Fibroblast of mammary gland (primary cell): ENCODE measurements at regions not wholly inside any gene's neighbourhood (a gene's known extent, or its start where the extent isn't known, plus 50 kb on each side); places are given as distances from the start of the nearest gene placed in this dataset.

Experiments
- DNase-seq: peaks from one replicate; pipeline ENCODE4 v3.0.0-alpha.2; 2010; ENCODE audit warnings: low read depth
- H3K4me3 ChIP-seq: 2 replicates; pipeline ENCODE4 v1.5.1; 2011; ENCODE audit warnings: low read depth, mild to moderate bottlenecking, low read length, moderate library complexity; ENCODE audit not compliant: control insufficient read depth
- TF ChIP-seq, protein P1 (sequence below): conservative IDR thresholded peaks from 2 replicates; pipeline ENCODE4 v1.5.1; 2011; ENCODE audit warnings: low read depth, low read length, inconsistent platforms; ENCODE audit not compliant: control insufficient read depth, insufficient read depth

DNA sequence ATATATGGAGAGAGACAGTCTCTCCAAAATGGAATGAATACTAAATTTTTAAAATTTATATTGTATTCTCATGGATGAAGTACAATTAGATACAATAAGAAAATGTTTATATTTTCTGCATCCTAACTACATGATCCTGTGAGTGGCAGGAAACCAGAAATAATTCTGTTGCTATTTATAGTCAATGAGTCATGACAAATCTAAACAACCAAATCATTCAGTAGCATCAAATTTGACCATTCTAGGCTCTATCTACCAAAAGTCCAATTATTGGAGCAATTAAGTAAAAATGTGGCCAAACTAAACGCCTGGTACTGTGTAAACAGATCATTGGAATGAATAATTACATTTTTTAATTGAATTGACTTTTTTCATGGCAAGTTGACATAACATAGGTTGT, 959.8 kb downstream of the EPHA7 start:
- no peak overlapping the region for H3K4me3 ChIP-seq
- TF ChIP-seq, protein P1, sequence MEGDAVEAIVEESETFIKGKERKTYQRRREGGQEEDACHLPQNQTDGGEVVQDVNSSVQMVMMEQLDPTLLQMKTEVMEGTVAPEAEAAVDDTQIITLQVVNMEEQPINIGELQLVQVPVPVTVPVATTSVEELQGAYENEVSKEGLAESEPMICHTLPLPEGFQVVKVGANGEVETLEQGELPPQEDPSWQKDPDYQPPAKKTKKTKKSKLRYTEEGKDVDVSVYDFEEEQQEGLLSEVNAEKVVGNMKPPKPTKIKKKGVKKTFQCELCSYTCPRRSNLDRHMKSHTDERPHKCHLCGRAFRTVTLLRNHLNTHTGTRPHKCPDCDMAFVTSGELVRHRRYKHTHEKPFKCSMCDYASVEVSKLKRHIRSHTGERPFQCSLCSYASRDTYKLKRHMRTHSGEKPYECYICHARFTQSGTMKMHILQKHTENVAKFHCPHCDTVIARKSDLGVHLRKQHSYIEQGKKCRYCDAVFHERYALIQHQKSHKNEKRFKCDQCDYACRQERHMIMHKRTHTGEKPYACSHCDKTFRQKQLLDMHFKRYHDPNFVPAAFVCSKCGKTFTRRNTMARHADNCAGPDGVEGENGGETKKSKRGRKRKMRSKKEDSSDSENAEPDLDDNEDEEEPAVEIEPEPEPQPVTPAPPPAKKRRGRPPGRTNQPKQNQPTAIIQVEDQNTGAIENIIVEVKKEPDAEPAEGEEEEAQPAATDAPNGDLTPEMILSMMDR = no peak
- no peak for DNase-seq

- H3K4me3 ChIP-seq = no peak overlapping the region
- no peak for DNase-seq
- TF ChIP-seq, protein P1 = no peak
These were observed 973.3 kb downstream of the EPHA7 start for GRCh38 chr6:92446052-92446451.

DNA sequence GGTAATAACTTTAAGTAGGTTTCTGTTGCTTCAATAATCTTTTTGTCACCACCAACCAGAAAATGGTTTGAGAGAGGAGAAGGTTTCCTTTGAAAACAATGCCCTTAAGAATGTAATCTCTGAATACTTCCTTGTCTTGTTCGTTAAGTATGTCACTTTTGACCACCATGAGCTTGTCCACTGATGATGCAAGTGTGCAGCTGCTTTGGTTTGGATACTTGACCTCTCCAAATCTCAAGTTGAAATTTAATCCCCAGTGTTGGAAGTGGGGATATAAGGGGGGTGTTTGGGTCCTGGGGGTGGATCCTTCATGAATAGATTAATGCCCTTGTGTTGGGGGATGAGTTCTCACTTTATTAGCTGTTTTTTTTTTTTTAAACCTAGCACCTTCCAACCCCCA, 985.4 kb downstream of the EPHA7 start:
- no peak for DNase-seq
- TF ChIP-seq, protein P1 = no peak
- H3K4me3 ChIP-seq = no peak overlapping the region

GRCh38 chr6:92431502-92431901, 987.9 kb downstream of the EPHA7 start:
- DNase-seq = no peak
- no peak overlapping the region for H3K4me3 ChIP-seq
- TF ChIP-seq, protein P1 = no peak

DNA sequence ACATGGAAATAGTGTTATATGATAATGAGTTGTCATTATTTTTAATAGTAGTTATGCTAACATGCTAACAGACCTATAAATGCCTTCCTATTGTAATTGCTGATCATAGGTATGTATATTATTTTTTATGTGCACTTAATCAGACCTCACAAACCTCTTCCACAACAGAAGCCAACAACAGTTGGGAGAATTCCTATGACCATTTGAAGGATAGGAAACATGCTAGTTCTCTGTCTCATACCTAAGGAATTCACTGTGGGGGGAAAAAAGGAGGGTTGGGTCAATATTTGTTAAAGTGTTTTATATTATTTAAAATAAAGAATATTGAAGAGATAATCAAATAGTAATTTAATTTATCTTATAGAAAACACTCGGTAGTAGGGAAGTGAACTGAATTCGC, 990.9 kb downstream of the EPHA7 start:
- TF ChIP-seq, protein P1 = no peak
- H3K4me3 ChIP-seq = no peak overlapping the region
- no peak for DNase-seq

- no peak overlapping the region for H3K4me3 ChIP-seq
- DNase-seq = no peak
- TF ChIP-seq, protein P1 = no peak
These were observed 991.9 kb downstream of the EPHA7 start for GRCh38 chr6:92427453-92427852.

DNA sequence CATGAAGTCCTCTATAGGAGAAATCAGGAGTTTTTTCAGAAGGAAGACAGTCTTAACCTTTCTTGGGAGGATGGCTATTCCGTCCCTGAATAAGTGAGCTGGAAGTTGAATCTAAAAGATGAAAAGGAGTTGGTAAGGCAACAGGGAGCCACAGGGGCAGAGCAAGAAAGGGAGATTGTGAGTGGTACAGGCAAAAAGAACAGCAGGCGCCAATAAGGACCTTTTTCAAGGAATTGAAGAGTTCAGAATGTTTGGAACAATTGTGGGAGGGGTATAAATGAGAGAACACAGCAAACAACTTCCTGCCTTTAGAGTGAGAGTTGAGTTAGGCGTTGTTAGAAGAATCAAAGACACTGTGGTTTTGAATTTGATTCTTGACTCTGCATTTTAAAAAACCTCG, 1003.7 kb downstream of the EPHA7 start:
- H3K4me3 ChIP-seq = no peak overlapping the region
- DNase-seq = no peak
- TF ChIP-seq, protein P1 = no peak
